RPMI7951 (cell line): ENCODE measurements at regions not wholly inside any gene's neighbourhood (a gene's known extent, or its start where the extent isn't known, plus 50 kb on each side); places are given as distances from the start of the nearest gene placed in this dataset.
A peak's percentile ranks its signal among the peaks of the same experiment; 100 is the strongest.
"Not testable (repeated sequence)": the region's sequence is repeated elsewhere in the genome, so short reads cannot be mapped to it uniquely, and the experiment has no call there.

Source experiments
- DNase-seq: peaks from one replicate; pipeline ENCODE4 v3.0.0-alpha.2; 2012; ENCODE audit warnings: low read depth

GRCh38 chr19:27851543-27852060 is 1361.3 kb downstream of the UQCRFS1 start:
- DNase-seq, result no peak

DNA sequence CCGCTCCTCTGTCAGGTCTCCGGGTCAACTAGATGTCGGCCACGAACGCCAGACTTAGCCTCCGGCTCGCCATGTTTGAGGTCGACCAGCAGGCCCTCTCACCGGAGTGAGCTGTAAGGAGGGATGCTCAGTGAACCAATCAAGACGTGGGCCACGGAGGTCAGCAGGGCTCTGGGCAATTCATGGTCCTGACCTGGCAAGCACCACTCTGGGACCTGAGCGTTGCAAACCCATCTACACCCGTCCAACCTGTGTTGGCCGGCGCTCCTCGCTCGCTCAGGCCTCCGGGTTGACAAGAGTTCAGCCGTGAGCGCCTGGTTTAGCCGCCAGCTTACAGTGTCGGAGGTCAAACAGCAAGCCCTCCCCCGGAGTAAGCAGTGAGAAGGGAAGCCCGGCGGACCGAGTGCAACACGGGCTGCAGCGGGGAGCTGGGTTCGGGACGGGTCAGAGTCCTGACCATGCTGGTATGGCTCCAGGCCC is 1361.9 kb downstream of the UQCRFS1 start:
- no peak for DNase-seq

GRCh38 chr19:27846944-27847343 is 1366.0 kb downstream of the UQCRFS1 start:
- no peak for DNase-seq

GRCh38 chr19:27844261-27844660 is 1368.7 kb downstream of the UQCRFS1 start:
- no peak for DNase-seq

GRCh38 chr19:27843861-27844260 is 1369.1 kb downstream of the UQCRFS1 start:
- DNase-seq, result no peak

DNA sequence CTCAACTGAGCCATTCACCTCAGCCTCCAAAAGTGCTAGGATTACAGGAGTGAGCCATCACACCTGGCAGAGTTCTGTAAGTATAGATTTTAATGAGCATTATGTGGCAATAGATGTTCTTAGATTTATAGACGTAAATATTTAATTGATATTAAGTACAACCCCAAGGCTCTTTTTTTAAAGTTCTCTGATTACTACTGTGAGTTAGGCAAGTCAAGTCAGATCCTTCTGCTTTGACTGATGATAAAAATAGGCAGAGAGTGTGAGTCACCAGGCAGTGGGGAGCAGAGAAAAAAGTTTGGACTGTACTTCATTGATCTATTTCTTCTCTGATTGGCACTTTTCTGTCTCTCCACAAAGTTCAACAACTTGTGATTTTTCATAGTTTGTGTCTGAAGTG is 1379.9 kb downstream of the UQCRFS1 start:
- DNase-seq, result peak; percentile 16

DNA sequence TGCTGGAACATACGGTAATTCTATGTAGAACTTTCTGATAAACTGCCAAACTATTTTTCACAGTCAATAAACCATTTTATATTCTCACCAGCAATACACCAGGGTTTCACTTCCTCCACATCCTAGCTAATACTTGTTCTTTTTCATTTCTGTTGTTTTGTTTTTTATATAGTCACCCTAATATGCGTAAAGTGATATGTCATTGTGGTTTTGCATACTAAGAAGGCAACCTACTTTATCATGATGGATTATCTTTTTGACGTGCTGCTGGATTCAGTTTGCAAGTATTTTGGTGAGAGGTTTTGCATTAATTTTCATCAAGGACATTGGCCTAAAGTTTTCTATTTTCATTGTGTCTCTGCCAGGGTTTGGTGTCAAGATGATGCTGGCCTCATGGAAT is 1384.1 kb downstream of the UQCRFS1 start:
- DNase-seq, result no peak

GRCh38 chr19:27824108-27824507 is 1388.8 kb downstream of the UQCRFS1 start:
- DNase-seq, result peak; percentile 66

DNA sequence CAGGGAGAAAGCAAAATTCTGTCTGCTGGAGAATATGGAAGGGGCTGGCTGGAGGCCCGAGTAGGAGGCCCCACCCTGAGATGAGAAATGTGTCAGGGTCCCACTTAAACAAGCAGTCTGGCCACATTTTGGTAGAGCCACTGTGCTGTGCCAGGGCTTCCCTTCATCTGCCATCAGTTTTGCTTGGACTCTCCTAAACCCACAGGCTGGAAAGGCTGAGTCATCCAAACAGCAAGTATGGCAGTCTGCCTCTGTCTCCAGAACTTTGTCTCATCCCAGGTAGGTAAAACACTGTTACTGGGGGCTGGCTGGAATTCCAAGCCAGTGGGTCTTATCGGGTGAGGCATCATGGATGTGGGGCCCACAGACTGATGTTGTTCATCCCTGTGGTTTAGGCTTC is 1390.6 kb downstream of the UQCRFS1 start:
- peak; percentile 90 for DNase-seq

GRCh38 chr19:27821418-27822018 is 1391.4 kb downstream of the UQCRFS1 start:
- DNase-seq, result no peak

DNA sequence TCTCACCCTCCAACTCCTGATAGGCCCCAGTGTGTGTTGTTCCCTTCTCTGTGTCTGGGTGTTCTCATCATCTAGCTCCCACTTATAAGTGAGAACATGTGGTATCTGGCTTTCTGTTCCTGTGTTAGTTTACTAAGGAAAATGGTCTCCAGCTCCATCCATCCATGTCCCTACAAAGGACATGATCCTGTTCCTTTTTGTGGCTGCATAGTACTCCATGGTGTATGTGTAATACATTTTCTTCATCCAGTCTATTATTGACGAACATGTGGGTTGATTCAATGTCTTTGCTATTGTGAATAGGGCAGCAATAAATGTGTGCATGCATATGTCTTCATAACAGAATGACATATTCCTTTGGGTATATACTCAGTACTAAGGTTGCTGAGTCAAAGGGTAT is 1397.0 kb downstream of the UQCRFS1 start:
- no peak for DNase-seq

GRCh38 chr19:27814834-27815233 is 1398.1 kb downstream of the UQCRFS1 start:
- not testable (repeated sequence) for DNase-seq

DNA sequence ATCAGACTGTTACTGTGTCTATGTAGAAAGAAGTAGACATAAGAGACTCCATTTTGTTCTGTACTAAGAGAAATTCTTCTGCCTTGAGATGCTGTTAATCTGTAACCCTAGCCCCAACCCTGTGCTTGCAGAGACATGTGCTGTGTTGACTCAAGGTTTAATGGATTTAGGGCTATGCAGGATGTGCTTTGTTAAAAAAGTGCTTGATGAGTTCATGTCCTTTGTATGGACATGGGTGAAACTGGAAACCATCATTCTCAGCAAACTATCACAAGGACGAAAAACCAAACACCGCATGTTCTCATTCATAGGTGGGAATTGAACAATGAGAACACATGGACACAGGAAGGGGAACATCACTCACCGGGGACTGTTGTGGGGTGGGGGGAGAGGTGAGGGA is 1398.7 kb downstream of the UQCRFS1 start:
- not testable (repeated sequence) for DNase-seq

DNA sequence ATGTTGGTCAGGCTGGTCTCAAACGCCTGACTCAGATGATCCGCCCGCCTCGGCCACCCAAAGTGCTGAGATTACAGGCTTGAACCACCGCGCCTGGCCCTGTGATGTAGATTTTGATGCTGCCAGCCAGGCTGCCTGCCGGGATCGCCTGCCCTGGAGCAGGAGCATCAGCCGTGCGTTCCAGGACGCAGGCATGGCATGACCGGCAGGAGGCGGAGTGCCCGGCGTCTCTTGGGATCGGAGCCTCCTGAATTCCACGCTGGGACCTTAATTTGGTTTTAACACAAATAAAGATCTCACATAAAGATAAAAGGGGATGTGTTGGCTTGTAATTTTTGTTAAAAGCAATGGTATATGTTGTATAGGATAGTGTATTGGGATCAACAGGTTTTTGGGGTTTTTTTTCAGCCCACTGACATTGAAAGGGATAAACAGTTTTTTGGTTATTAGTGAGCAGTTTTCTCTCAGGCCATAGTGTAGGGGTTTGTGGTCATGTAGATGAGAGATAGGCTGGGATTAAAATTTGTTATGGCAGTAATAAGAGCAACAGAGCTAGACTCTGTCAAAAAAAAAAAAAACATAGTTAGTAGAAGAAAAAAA is 1406.4 kb downstream of the UQCRFS1 start:
- no peak for DNase-seq

DNA sequence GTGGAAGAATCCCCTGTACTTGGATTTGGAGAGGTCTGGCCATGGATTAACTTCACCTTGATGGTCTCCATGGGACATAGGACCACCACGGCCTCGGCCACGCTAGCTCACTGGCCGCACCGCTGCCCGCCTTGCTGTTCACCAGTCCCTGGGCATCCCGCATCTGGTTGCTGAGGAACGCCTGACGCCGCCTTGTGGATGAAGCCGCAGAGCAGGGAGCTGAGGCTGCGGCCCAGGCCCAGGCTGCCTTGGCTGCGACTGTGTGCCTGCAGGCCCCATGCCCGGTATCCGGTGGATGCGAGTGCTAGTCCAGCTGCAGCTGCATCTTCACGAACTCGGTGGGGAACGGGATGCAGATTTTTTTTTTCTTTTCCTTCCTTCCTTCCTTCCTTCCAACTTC is 1407.1 kb downstream of the UQCRFS1 start:
- DNase-seq, result no peak

GRCh38 chr19:27802293-27802692 is 1410.7 kb downstream of the UQCRFS1 start:
- DNase-seq, result not testable (repeated sequence)

GRCh38 chr19:27796540-27796939 is 1416.4 kb downstream of the UQCRFS1 start:
- DNase-seq, result no peak

GRCh38 chr19:27796073-27796472 is 1416.9 kb downstream of the UQCRFS1 start:
- DNase-seq, result no peak

GRCh38 chr19:27795369-27795768 is 1417.6 kb downstream of the UQCRFS1 start:
- DNase-seq, result no peak

DNA sequence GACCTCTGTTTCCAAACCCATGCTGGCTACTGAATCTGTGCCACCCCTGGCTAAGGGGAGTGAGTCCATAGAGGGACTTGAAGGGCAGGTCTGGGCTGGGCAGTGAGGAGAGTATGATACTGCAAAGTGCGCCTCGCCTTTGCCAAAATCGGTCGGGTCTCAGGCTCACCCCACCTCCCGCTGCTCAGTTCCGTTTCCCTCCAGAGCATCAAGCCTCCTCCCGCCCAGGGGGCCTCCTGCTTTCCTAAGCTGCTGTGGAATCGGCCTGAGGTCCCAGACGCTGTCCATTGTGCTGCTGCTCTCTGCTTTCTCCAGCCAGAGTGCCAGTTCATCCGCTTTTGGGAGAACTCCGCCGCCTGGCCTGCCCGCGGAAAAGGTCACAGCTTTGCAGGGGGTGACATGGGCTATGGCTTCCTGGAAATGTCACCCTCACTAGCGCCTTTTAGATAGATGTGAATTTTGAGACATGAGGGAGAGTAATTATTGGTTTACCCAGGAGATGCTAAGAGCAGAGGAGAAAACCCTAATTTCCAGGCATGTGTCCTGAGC is 1418.4 kb downstream of the UQCRFS1 start:
- peak; percentile 48 for DNase-seq

GRCh38 chr19:27793644-27794493 is 1419.1 kb downstream of the UQCRFS1 start:
- peak; percentile 96 for DNase-seq

DNA sequence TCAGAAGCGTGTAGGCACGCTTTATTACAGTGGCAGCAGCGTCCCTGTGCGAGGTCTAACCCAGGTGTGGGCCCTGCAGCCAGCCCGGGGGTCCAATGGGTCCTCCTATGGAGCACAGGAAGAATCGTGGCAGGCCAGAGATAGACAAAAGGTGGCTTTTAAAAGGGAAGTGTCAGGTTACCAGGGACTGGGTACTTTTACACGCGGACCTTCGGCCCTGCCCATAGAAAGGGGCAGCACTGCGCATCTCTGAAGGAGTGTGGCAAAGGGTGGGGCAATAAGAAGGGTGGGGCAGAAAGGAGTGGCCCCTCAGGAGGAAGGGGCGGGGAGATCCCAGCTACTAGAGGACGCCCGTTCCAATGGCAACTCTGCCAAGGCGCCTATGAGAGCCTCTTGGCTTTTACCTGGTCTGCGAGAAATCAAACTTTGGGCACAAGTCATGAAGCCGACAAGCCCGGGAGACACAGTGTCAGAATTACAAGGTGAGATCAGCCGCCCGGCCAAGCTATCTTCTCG is 1419.8 kb downstream of the UQCRFS1 start:
- DNase-seq, result peak; percentile 95
